HFF-Myc (cell line): ENCODE measurements at regions not wholly inside any gene's neighbourhood (a gene's known extent, or its start where the extent isn't known, plus 50 kb on each side); places are given as distances from the start of the nearest gene placed in this dataset.

Source experiments
- DNase-seq: peaks from one replicate; pipeline ENCODE4 v3.0.0-alpha.2; 2011; ENCODE audit warnings: low read depth; ENCODE audit errors: extremely low read depth
- H3K4me3 ChIP-seq: replicated peaks from 2 replicates; pipeline ENCODE4 v1.5.1; 2011; ENCODE audit warnings: low read depth, mild to moderate bottlenecking, control low read depth, low read length
- TF ChIP-seq, protein P1 (sequence below): IDR thresholded peaks from 2 replicates; pipeline ENCODE4 v1.5.1; 2012; ENCODE audit warnings: mild to moderate bottlenecking, low read depth, low read length, control low read depth; ENCODE audit errors: missing control alignments

DNA sequence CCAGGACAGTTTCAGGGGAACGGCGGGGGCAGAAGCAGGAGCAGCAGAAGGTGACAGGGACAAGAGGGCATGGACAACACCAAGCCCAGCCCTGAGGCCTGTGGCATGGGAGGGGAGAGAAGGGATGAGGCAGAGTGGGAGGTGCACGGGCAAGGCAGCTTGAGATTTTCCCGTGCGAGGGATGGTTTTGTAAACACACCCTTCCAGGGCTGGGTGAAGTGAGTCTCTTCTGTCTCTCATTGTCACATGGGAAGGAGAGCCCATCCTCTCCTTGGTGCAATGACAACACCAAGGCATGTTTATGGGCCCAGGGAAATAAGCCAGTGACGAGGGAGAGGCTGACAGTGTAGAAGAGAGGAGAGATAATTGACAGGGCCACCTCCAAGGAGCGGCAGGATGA is 69.6 kb upstream of the RIOK3 start:
- DNase-seq: no peak
- no peak overlapping the region for H3K4me3 ChIP-seq
- TF ChIP-seq, protein P1, sequence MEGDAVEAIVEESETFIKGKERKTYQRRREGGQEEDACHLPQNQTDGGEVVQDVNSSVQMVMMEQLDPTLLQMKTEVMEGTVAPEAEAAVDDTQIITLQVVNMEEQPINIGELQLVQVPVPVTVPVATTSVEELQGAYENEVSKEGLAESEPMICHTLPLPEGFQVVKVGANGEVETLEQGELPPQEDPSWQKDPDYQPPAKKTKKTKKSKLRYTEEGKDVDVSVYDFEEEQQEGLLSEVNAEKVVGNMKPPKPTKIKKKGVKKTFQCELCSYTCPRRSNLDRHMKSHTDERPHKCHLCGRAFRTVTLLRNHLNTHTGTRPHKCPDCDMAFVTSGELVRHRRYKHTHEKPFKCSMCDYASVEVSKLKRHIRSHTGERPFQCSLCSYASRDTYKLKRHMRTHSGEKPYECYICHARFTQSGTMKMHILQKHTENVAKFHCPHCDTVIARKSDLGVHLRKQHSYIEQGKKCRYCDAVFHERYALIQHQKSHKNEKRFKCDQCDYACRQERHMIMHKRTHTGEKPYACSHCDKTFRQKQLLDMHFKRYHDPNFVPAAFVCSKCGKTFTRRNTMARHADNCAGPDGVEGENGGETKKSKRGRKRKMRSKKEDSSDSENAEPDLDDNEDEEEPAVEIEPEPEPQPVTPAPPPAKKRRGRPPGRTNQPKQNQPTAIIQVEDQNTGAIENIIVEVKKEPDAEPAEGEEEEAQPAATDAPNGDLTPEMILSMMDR: no peak

DNA sequence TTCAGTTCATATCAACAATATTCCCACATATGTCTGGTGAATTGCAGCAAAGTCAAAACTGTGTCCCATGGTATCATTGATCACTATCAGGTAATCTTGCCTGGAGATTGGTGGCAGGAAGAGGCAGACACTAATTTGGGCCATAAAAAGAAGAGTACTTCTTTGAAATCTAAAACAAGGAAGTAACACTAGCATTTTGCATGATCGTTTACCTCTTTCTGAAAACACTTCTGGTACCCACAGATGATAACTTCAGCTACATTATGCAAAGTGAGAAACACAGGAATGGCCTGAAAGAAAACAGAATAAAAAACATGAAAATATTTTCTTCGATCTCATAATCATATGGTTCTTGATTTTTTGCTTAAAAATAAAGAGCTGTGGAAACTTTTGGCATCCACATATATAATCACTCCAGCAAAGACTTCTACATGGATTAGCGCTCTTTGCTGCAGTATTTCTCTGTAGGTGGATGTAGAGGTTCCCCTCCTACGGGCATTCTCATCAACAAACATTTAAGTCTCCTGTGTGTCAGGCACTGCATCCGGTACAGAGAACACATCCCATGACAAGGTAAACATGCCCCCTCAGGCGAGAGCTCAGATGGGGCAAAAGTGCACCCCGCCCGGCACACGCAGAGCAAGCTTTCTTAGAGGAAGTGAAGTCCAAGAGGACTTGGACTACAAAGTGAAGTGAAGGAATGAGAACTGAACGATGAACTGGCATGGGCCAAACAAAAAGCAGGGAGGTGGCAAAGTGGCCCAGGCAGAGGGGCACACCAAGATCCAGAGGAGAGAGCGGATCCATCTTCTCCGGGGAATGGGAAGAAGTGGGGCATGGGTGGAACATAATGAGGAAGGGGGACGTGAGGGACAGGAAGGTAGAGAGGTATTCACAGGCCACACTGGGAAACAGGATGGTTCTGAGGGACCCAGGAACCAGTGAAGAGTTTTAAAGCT is 68.0 kb upstream of the RIOK3 start:
- no peak overlapping the region for H3K4me3 ChIP-seq
- no peak for DNase-seq
- TF ChIP-seq, protein P1: no peak

GRCh38 chr18:23386317-23386716 is 66.8 kb upstream of the RIOK3 start:
- TF ChIP-seq, protein P1: no peak
- DNase-seq: no peak
- no peak overlapping the region for H3K4me3 ChIP-seq

DNA sequence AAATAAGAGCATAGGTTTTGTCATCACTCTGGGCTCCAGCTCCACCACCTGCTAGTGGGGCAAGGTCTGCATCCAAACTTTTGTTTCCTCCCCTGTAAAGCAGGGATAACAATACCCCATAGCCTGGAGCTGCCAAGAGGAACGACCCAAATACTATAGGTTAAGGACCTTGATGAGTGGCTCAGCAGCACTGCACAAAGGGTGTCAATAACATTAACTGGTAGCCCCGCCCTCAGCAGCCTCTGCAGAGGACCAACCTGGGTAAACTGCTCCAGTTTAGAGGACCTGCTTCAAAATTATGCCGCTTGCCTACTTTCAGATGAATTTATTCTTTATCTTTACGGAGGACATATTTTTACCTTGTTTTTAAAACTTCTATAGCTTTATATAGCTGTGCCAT is 65.8 kb upstream of the RIOK3 start:
- TF ChIP-seq, protein P1: no peak
- DNase-seq: no peak
- H3K4me3 ChIP-seq: no peak overlapping the region

DNA sequence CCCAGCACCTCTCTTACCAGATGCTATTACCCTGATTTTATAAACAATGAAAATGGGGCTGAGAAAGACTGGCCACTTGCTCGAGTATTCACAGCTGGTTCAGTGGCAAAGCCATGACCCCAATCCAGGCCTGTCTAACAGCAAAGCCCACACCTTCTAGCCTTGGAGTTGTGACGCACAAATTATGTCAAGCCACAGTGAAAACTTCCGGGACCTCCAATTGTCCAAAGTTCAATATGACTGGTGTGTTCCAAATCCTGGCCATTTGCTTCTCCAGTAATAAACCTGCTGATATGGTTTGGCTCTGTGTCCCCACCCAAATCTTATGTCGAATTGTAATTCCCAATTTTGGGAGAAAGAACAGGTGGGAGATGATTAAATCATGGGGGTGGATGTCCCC is 64.7 kb upstream of the RIOK3 start:
- TF ChIP-seq, protein P1: no peak
- no peak overlapping the region for H3K4me3 ChIP-seq

GRCh38 chr18:23391156-23391555 is 61.9 kb upstream of the RIOK3 start:
- H3K4me3 ChIP-seq: no peak overlapping the region
- DNase-seq: no peak
- TF ChIP-seq, protein P1: no peak

More for the DNA sequence above, 64.7 kb upstream of the RIOK3 start:
- DNase-seq: no peak
